NB4 (cell line): ENCODE measurements at regions not wholly inside any gene's neighbourhood (a gene's known extent, or its start where the extent isn't known, plus 50 kb on each side); places are given as distances from the start of the nearest gene placed in this dataset.

Experiments
- DNase-seq: peaks from one replicate; pipeline ENCODE4 v3.0.0; 2010; ENCODE audit warnings: low read depth
- H3K4me3 ChIP-seq: one replicate; pipeline ENCODE4 v1.5.1; 2011; ENCODE audit warnings: mild to moderate bottlenecking, low read depth, low read length, moderate library complexity
- MYC ChIP-seq: IDR thresholded peaks from 2 replicates; pipeline ENCODE4 v1.6.1; 2011; ENCODE audit warnings: low read depth, low read length
- POLR2A ChIP-seq: IDR thresholded peaks from 2 replicates; pipeline ENCODE4 v1.6.1; 2011; ENCODE audit warnings: mild to moderate bottlenecking; ENCODE audit not compliant: insufficient read length; ENCODE audit errors: extremely low read depth
- TF ChIP-seq, protein P1 (sequence below): IDR thresholded peaks from 2 replicates; pipeline ENCODE4 v1.6.1; 2011; ENCODE audit warnings: low read depth, low read length
- TF ChIP-seq, protein P2 (sequence below): IDR thresholded peaks from one replicate; pipeline ENCODE4 v1.5.1; 2012; ENCODE audit warnings: low read depth, low read length

- no peak overlapping the region for H3K4me3 ChIP-seq
- DNase-seq = no peak
- TF ChIP-seq, protein P1, sequence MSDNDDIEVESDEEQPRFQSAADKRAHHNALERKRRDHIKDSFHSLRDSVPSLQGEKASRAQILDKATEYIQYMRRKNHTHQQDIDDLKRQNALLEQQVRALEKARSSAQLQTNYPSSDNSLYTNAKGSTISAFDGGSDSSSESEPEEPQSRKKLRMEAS = no peak
- TF ChIP-seq, protein P2, sequence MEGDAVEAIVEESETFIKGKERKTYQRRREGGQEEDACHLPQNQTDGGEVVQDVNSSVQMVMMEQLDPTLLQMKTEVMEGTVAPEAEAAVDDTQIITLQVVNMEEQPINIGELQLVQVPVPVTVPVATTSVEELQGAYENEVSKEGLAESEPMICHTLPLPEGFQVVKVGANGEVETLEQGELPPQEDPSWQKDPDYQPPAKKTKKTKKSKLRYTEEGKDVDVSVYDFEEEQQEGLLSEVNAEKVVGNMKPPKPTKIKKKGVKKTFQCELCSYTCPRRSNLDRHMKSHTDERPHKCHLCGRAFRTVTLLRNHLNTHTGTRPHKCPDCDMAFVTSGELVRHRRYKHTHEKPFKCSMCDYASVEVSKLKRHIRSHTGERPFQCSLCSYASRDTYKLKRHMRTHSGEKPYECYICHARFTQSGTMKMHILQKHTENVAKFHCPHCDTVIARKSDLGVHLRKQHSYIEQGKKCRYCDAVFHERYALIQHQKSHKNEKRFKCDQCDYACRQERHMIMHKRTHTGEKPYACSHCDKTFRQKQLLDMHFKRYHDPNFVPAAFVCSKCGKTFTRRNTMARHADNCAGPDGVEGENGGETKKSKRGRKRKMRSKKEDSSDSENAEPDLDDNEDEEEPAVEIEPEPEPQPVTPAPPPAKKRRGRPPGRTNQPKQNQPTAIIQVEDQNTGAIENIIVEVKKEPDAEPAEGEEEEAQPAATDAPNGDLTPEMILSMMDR = no peak
Observed at GRCh38 chr10:123462246-123462645, 203.9 kb upstream of the GPR26 start.

DNA sequence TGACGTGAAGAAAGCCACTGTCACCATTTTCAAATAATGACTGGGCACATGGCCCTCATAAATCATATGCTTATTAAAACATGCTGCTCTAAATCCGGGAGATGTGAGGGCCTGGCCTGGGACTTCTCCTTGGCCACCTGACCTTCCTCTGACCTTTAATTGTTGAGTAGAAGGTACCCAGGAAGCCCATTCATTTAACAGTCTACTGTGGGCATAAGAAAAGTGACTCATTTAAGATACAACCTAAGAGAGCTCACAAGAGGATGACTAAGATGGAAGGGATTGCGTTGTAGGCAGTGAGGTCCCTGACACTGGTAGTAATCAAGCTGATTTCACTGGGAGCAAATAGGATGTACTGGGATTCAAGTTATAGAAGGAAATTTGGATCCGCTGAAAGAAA, 203.4 kb upstream of the GPR26 start:
- peak; percentile 62 for DNase-seq
- TF ChIP-seq MYC (no peak), POLR2A (no peak)
- TF ChIP-seq, protein P2 = no peak
- TF ChIP-seq, protein P1 = no peak
- no peak overlapping the region for H3K4me3 ChIP-seq

GRCh38 chr10:123463181-123463580, 203.0 kb upstream of the GPR26 start:
- H3K4me3 ChIP-seq = no peak overlapping the region
- TF ChIP-seq, protein P2 = no peak
- TF ChIP-seq, protein P1 = no peak
- TF ChIP-seq MYC (no peak), POLR2A (no peak)
- DNase-seq = peak; percentile 79

DNA sequence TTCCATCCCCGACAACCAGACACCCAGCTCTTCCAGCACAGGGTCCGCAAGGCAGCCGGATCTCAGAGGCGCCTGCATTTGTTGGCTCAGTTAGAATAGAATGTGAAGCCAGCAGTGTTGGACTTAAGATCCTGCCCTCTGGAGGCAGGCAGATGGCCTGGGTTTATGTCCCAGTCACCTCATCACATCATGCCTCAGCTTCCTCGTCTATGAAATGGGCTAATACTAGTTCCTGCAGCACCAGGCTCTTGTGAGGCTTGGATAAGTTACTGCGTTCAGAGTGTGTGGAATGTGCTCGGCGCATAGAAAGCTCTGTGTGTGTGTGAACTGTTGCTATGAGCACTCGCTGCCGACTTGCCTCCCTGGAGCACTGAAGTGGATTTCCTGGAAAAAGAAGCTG, 202.5 kb upstream of the GPR26 start:
- TF ChIP-seq, protein P2 = no peak
- TF ChIP-seq, protein P1 = no peak
- TF ChIP-seq MYC (no peak), POLR2A (no peak)
- H3K4me3 ChIP-seq = no peak overlapping the region
- DNase-seq = peak; percentile 40

GRCh38 chr10:123464430-123465323, 201.5 kb upstream of the GPR26 start:
- H3K4me3 ChIP-seq = no peak overlapping the region
- DNase-seq = peak; percentile 87
- TF ChIP-seq POLR2A (no peak), MYC (peak; percentile 35; the same call in 1 of the 2 replicates)
- TF ChIP-seq, protein P1 = peak; percentile 72; the same call in 1 of the 2 replicates
- TF ChIP-seq, protein P2 = no peak
